ENCODE measurements at regions not wholly inside any gene's neighbourhood (a gene's known extent, or its start where the extent isn't known, plus 50 kb on each side); places are given as distances from the start of the nearest gene placed in this dataset.

GRCh38 chr12:119938049-119938667, 50.9 kb upstream of the BICDL1 start:
- H3K27me3 ChIP-seq (ENCODE audit: control insufficient read depth in 4 of 4, insufficient read depth in 4 of 4, low read length in 3 of 4) = no peaks in the 10 kb centered on the region
- no peak overlapping the region for H3K4me3 ChIP-seq (ENCODE audit: low read depth in 1 of 3, low read length in 3 of 3)
- no peaks in the 10 kb centered on the region for H3K9me3 ChIP-seq (ENCODE audit: control insufficient read depth in 4 of 4, low read length in 3 of 4)
- DNase-seq (ENCODE audit: low spot score) = peak; percentile 70
- 36% methylated on average over 9 of the region's 9 CpGs for WGBS
- H3K36me3 ChIP-seq (ENCODE audit: control insufficient read depth in 4 of 4, insufficient read depth in 3 of 4, low read depth in 1 of 4, low read length in 3 of 4) = no peaks in the 10 kb centered on the region
- no peak overlapping the region for H3K9ac ChIP-seq (ENCODE audit: low read depth in 1 of 2, low read length in 2 of 2)
- H3K4me1 ChIP-seq (ENCODE audit: control insufficient read depth in 4 of 4, insufficient read depth in 4 of 4, low read length in 3 of 4) = no peaks in the 10 kb centered on the region
- TF ChIP-seq ATF3 (IDR thresholded peaks at IDR 0.05) (no peak), FOXA2 (IDR thresholded peaks at IDR 0.05) (no peak), HNF4A (conservative IDR thresholded peaks at IDR 0.05) (peak; percentile 37 to 41), FOXA1 (IDR thresholded peaks at IDR 0.05) (no peak), RAD21 (IDR thresholded peaks at IDR 0.05) (peak; percentile 75 to 81), CTCF (IDR thresholded peaks at IDR 0.05; ENCODE audit: low read depth, low read length, missing input control) (peak; percentile 78)
- no peak overlapping the region for H3K27ac ChIP-seq (ENCODE audit: low read depth in 1 of 2, low read length in 2 of 2)
